NCI-H2196 (cell line): ENCODE measurements at regions not wholly inside any gene's neighbourhood (a gene's known extent, or its start where the extent isn't known, plus 50 kb on each side); places are given as distances from the start of the nearest gene placed in this dataset.

Experiments
- DNase-seq: peaks from one replicate; lab custom pipeline; 2025; ENCODE audit not compliant: unreplicated experiment; lab: John Stamatoyannopoulos, UW

DNA sequence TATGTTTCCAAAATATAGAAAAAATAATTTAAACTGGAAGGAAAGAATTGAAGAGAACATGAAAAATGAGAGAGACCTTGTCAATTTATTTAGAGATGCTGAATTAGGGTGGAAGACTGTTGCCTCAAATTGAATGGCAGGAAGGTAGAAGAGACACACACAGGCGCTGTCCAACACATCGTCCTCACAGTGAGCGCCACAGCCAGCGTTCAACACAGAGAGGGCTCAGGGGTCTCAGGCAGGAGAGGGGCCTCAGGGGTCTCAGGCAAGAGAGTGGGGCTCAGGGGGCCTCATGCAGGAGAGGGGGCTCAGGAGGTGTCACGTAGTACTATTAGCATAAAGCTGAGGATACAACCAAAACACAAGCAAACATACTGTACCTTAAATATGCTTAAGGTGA lies 65.7 kb downstream of the TMEM18 start:
- DNase-seq = no peak

DNA sequence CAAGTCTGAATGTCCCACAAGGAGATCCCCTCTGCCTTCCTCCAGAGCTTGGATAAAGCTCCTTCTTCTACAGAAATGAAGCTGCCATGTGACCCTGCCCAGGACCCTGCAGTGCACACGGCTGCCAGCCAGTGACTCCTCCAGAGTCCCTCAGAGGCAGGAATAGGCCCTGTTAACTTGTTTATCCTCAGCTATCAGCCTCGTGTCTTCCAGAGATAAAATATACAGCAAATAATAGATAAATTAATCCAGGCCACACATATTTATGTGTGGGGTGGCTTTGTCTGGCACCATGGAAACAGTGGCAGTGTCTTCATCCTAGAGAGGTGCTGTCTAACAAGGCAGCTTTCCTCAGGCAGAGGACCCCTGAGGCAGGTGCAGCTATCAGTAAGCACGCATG lies 66.7 kb downstream of the TMEM18 start:
- no peak for DNase-seq

DNA sequence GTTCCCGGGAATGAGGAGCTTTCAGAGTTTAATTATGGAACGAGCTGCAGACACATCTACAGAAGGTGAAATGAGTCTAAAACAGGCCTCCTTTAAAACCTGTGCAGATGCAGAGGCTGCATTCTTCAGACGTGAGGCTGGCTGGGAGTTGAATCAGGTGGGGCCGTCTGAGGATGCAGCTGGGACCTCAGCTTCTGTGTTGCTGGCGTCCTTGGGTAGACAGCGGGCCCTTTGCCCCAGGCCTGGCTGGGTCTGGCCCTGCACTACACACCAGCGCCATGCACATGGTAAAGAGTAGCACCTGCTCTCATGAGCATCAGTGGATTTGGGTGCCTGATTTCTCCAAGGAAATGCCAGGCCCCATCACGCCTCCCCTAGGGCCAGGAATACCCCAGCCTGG lies 67.3 kb downstream of the TMEM18 start:
- DNase-seq = no peak

DNA sequence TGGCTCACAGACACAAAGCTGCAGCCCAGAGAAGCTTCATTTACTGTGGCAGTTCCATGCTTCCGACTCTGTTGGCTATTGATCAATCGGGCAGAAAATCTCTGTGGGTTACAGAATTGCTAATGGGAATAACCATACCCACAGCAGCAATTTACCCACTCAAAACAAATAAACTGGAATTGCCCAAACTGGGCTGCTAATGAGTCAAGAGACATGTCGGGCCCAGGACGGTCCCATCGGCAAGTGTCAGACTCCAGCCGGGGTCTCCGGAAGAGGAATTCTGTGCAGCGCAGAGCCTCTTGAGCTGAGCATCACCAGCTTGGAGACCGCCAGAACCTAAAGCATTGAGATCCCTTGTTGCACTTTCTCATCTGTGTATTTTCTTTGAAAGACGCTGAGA lies 67.8 kb downstream of the TMEM18 start:
- no peak for DNase-seq

DNA sequence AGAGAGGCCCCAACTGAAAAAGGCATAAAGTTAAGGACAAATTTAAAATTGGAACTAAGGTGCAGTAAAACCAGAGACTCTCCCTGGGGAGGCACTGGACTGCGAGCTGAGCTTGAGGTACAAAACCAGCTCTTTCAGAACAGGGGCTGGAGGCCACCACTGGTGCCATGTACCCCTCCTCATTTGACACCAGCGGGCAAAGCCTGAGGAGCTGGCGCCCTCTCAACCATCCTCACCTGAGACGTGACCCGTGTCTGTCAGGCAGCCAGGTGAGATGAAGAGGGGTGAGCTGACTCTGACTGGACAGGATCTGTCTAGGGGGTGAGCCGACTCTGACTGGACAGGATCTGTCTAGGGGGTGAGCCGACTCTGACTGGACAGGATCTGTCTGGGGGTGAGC lies 68.5 kb downstream of the TMEM18 start:
- DNase-seq = no peak

DNA sequence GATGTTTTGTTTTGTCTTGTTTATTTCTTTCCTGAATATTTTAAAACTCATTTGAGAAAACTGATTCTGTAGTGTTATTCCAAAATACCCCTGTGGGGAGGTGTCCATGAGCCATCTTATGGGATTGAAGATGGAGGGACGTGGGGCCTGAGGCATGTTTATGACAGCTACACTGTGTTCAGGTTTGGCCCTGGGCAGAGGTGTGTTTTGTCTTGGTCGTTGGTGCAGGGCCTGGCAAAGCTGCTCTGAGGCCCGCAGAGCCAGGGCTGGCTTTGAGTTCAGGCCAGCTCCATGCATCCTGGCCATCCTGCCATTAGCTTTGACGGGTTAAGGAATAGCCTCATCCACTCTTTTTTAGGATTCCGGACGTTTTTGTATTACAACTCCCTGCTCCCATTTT lies 68.9 kb downstream of the TMEM18 start:
- DNase-seq = no peak

DNA sequence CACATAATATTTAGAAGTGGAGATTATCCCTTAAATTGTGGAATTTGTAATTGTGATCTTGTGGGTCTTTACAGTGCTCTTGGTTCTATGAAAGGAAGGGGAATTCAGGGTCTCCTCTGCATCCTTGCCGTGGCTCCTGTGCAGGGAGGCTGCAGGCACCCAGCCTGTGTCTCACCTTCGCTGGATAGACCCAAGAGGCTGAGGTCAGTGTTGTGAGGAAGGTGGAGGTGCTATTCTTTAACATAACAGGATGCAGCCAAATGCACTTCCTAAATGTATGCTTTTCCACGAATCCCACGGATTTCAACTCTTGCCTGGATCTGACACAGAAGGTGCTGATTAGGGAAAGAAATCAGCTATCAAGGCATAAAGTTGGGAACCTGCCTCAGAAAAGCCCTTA lies 69.5 kb downstream of the TMEM18 start:
- DNase-seq = no peak

DNA sequence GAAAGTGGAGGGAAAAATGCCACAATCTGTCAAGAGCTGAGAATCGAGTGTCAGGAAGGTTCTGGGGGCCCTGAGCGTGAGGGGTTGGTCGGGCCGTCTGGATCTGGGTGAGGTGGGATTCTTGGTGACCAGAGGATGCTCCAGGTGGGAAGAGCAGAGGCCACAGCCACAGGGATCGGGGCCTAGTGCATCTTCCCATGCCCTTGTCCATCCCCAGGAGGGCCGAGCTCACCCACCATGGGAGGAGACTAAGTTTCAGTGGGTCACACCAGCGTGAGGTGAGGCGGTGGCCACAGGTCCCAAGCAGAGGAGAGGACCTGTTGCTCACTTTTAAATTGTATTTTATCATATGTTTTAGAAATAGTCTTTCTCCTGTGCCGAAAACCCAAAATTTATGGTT lies 70.0 kb downstream of the TMEM18 start:
- DNase-seq = no peak

DNA sequence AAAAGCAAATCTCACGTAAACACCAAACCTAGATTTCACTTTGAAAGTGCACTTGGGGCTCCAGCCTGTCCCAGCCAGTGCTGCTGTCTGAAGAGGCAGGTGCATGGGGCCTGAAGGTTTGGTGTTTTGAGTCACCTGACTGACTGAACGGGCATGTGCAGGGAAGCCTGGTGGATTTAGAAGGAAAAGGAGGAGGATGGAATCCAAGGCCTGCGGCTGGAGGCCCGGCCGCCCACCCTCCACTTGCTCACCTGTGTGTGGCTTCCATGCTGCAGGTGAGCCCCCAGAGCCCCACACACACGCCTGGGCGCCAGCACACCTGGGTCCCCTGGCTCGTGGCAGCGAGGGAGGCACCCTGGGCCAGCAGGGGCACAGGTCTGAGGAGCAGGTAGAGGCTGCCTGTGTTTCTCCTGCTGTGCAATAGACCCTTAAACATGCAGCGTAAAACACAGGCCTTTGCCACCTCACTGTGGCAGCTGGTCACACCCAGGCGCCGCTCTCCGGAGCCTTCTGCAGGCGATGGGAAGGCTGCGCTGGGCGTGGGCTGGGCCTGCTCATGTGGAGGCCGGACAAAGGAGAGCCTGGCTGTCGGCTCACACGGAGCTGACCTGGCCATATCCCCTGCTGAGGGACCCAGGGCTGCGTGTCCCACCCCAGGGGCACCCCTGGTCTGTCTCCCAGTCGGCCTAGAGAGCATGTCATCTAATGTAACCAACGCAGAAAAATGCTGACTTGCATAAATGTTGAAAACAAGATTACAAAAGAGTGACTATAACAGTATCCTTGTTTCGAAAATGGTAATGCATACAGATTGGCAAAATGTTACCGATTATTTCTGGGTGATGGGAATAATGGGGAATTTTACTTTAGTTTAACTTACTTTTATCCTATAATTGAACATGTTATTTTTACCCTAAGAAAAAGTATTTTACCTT lies 71.3 kb downstream of the TMEM18 start:
- no peak for DNase-seq

DNA sequence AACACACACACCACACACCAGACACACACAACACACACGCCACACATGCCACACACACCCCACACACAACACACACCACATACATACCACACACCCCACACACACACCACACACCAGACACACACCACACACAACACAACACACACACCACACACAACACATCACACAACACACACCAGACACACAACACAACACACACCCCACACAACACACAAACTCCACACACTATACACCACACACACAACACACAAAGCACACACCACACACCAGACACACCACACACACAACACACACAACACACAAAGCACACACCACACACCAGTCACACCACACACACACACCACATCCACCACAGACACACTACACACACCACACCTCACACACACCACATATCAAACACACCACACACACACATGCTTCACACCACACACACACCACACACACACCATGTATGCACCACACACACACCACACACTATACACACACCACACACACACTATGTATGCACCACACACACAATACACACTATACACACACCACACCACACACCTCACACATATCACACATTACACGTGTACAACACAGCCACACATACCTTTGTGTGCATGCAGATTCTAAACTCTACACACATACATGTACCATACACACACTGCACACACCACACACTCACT lies 72.2 kb downstream of the TMEM18 start:
- no peak for DNase-seq

DNA sequence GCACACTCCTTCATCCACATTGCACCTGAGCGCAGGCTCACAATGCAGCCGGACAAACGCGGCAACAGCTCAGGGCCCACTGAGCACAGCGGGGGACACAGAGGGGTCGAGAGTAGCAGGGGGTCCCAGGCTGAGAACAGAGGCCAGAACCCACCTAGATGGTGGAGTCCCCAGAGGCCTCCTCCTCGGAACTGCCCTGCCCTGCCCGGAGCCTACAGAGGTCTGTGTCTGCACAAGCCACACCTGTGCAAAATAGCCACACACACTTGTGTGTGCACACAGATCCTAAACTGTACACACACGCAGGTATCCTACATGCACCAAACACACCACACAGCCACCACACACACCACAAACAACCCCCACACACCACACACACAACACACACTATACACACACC lies 72.8 kb downstream of the TMEM18 start:
- DNase-seq = no peak

DNA sequence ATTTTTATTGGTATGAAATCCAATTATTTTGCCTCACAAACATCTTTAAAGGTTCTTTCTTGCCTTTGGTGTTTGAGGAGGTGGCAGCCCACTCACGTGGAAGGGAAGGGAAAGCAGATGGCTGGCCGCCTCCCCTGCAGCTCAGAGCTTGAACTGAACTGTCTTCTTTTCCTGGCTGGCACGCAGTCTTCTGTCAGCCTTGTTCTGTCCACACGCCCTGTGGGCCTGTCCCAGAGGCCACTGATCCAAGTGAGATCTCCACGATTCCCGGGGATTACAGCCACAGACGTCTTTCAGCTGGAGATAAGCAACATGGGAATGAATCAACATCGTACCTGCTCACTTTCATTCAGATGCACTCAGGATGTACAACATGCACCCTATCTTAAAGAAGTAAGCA lies 73.3 kb downstream of the TMEM18 start:
- no peak for DNase-seq

DNA sequence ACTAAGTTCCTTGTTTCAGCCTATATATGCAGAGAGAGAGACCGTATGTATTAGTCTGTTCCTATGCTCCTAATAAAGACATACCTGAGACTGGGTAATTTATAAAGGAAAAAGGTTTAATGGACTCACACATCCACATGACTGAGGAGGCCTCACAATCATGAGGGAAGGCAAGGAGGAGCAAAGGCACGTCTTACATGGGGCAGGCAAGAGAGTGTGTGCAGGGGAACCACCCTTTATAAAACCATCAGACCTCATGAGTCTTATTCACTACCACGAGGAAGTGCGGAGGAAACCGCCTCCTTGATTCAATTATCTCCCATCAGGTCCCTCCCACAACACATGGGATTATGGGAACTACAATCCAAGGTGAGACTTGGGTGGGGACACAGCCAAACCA lies 73.8 kb downstream of the TMEM18 start:
- no peak for DNase-seq

DNA sequence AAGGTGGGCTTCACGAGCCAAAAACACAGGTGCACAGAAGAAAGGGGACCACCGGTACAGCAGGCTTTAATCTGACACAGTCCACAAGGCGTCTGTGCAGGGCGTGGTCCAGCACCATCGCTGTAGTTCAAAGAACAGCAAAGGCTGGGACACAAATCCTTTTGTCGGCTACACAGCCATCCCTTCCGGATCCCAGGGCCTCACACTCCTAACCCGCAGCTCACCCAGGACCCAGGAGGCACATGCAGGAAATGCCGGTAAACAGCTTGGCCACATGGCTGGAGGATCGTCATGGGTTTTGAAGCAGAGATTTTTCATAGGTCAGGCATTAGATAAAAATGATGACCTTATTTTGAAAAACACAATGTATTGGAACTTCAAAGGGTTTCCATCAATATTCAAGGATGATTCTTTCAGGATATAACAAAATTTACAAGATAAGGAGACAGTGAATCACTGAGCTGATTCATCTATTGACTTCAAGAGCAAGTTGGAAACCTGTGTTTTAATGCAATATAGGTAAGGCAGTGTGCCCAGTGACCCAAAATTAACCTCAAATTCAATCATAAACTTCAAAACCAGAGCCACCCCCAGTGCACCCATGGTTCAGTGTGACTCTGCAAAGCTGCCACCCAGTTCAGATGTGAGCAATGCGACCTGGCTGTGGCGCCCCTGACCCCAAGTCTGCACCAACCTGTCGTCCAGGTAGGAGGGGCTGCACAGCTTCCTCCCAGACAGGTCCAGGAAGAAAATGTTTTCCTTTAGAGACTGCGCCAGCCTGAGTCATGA lies 74.4 kb downstream of the TMEM18 start:
- DNase-seq = no peak

DNA sequence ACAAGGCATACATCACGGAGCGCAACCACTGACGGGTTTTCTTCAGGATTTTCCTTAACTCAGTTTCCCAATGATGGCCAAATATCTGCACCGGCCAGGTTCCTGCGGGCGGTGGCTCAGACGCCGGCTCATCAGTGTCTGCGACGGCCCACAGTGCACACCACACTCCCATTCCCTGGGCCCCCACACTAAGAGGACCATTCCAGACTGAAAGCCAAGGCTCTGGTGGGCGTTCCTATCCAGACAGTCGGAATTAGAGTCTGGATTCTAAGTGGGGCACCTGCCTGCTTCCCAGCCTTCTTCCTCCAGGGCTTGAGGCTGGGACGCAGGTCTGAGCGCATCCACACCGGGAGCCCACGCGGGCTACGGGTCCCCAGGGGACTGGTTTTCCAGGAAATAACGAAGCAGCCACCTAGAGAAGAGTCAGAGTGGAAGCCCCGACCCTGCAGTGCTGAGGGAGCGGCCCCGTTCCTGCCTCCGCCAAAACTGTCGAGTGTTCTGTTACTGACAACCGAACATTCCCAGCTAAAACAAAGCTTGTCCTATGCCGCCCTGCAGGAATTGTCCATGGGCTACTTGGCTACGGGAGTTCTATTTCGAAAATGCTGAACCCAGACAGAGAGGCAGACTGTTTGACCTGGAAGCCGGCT lies 75.3 kb downstream of the TMEM18 start:
- DNase-seq = no peak

DNA sequence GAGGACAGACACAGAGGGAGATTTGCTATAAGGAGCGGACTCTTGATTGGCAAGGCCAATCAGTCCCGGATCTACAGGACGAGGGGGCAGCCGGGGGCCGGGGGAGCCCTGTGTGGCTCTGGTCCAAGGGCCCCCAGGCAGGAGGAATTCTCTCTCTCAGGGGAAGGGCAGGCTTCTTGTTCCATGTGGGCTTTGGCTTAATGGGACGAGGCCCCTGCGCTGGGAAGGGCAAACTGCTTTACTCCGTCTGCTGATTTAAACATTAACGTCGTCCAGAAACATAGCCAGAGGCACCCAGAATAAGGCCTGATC lies 75.9 kb downstream of the TMEM18 start:
- DNase-seq = no peak

DNA sequence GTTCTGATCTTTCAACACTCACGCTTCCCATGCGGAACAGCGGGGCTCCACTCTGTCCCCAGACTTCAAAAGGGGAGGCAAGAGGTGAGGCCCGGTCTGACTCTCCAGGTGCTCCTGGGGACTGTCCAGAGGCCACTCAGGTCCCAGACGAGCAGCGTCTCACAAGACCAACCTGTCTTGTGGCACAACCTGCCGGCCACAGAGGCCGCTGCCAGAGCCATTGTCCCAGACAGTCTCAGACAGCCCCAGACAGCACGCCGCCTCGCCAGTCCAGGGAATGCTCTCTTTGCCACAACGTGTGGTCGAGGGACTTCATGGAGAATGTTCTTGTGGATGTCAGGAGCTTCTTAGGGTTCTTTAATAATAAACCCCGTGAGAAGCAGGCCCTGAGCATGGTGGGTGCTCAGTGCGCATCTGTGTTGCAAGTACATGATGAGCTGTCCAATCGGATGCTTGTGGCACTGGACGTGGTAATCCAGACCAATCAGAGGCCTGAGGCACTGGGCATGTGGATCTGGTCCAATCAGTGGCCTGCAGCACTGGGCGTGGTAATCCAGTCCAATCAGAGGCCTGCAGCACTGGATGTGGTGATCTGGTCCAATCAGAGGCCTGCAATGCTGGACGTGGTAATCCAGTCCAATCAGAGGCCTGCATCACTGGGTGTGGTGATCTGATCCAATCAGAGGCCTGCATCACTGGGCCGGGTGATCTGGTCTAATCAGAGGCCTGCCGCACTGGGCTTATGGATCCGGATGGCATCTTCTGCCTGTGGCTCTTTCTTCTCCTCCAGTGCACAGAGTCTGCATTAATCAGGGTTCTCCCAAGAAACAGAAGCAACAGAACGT lies 76.4 kb downstream of the TMEM18 start:
- no peak for DNase-seq

DNA sequence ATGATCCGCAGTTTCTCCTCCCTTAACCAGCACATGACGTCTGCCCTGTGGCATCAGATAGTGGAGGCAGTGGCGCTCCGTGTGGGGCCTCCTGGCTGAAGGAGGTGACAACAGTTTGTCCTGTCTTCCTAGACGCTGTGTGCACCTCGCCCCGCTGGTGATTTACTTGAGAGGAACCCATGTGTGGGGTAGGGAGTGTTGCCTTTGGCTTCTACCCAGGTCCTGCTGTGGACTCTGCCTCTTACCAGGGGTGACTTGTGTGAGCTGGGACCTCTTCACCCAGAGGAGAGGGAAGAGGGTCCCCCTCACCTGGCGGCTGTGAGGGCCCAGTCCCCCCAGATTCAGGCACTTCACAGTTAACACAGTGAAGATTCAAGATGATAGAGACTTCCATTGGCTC lies 77.6 kb downstream of the TMEM18 start:
- no peak for DNase-seq

DNA sequence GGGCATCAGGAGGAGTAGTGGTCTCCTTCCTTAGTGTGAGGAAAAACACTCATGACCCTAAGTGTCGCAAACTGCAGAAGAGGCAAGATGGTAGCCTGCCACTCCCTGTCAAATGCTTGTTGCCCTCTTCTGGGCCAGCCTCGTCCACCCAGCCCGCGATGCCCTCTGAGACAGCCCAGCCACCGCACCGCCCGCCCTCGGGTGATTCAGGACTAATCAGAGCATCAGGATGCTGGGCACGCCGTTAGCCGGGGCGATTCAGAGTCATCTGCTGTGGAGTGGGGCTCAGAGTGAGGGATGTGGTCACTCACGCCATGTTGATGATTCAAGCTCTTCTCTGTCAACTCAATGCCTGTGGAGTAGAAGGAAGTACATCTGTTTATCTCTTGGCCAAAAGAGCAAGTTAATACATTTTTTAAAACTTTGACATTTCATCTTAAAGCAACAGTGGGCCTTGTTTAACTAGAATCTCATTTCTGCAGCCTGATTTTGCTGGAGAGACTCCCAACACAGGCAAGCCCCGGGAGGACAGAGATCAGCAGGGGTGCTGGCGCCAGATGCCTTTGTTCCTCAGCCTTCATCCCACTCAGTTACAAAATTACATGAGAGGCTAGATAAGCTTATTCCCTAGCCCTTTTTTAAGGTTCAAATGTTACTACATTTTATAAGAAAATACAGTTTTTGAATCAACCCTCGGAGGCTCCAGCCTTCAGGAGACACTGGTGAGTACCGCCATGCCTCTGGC lies 79.0 kb downstream of the TMEM18 start:
- no peak for DNase-seq
